ENCODE measurements at regions not wholly inside any gene's neighbourhood (a gene's known extent, or its start where the extent isn't known, plus 50 kb on each side); places are given as distances from the start of the nearest gene placed in this dataset.

DNA sequence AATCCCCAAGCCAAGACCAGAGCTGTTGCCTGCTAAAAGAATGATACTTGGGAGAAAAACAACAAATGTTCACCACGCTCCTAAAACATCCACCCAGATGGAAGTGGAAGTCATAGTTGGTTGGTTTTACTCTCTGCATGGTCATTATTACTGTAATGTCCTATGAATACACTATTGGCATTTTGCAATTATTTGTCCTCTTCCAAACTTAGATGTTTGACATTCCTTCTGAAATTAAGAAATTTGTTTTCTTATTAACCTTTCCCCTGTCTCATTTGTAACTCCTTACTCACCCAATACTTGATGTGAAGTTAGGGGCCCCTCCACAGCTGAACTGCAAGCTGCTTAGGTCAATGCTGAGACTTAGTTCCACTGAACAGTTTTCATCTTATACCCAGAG is 383.3 kb downstream of the INHBA start:
- Histone ChIP-seq H3K4me1 (ENCODE audit: control insufficient read depth, insufficient read depth, low read length) (no peaks in the 10 kb centered on the region), H3K9me3 (ENCODE audit: control insufficient read depth, insufficient read depth, low read depth, low read length) (no peaks in the 10 kb centered on the region), H3K27ac (ENCODE audit: low read depth, low read length) (no peak overlapping the region), H3K36me3 (ENCODE audit: control insufficient read depth, insufficient read depth, low read length) (no peaks in the 10 kb centered on the region), H3K4me3 (ENCODE audit: low read depth, low read length) (no peak overlapping the region), H3K27me3 (ENCODE audit: control insufficient read depth, insufficient read depth, low read length) (no peaks in the 10 kb centered on the region), H3K9ac (ENCODE audit: low read length) (no peak overlapping the region)

DNA sequence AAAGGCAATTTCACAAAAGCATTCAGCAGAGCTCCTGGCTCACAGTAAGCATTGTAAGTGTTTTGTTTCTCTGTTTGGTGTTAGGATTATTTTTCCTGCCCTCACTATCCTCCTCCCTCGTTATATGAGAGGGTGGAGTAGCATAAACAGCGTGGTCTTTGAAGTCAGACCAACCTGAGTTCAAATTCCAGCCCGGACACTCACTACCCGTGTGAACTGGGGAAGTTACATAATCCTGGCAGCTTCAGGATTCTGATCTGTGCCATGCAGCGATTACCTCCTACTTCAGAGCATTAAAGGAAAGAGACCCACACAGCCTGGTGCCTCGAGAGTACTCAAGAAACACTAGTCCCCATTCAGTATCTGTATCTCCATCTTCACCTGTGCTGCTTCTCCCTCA is 386.5 kb downstream of the INHBA start:
- Histone ChIP-seq H3K9ac (ENCODE audit: low read length) (no peak overlapping the region), H3K9me3 (ENCODE audit: control insufficient read depth, insufficient read depth, low read depth, low read length) (no peaks in the 10 kb centered on the region), H3K4me3 (ENCODE audit: low read depth, low read length) (no peak overlapping the region), H3K27ac (ENCODE audit: low read depth, low read length) (no peak overlapping the region), H3K4me1 (ENCODE audit: control insufficient read depth, insufficient read depth, low read length) (peaks cover 3% of the 10 kb centered on the region; the same call in 1 of the 2 replicates), H3K36me3 (ENCODE audit: control insufficient read depth, insufficient read depth, low read length) (no peaks in the 10 kb centered on the region), H3K27me3 (ENCODE audit: control insufficient read depth, insufficient read depth, low read length) (no peaks in the 10 kb centered on the region)

DNA sequence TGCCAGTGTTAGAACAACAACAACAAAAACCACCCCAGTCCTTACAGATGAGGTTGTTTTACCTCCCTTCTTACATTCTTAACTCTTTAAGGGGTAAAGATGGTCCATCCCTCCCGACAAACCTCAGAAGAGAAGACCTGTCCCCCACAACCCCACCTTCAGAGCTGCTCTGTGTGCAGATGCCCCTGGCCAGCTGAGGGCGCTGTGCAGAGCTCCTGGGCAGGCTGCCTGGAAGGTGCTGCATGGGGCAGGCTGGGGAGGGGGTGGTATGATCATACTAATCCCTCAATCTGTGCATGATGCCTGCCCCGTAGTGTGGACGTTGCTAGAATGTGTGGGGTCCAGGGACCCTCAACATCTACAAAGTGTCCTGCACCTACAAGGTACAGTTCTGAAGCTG is 387.1 kb downstream of the INHBA start:
- no peak overlapping the region for H3K27ac ChIP-seq (ENCODE audit: low read depth, low read length)
- H3K27me3 ChIP-seq (ENCODE audit: control insufficient read depth, insufficient read depth, low read length): no peaks in the 10 kb centered on the region
- no peaks in the 10 kb centered on the region for H3K9me3 ChIP-seq (ENCODE audit: control insufficient read depth, insufficient read depth, low read depth, low read length)
- H3K36me3 ChIP-seq (ENCODE audit: control insufficient read depth, insufficient read depth, low read length): no peaks in the 10 kb centered on the region
- no peak overlapping the region for H3K9ac ChIP-seq (ENCODE audit: low read length)
- peaks cover 3% of the 10 kb centered on the region; the same call in 1 of the 2 replicates for H3K4me1 ChIP-seq (ENCODE audit: control insufficient read depth, insufficient read depth, low read length)
- no peak overlapping the region for H3K4me3 ChIP-seq (ENCODE audit: low read depth, low read length)

DNA sequence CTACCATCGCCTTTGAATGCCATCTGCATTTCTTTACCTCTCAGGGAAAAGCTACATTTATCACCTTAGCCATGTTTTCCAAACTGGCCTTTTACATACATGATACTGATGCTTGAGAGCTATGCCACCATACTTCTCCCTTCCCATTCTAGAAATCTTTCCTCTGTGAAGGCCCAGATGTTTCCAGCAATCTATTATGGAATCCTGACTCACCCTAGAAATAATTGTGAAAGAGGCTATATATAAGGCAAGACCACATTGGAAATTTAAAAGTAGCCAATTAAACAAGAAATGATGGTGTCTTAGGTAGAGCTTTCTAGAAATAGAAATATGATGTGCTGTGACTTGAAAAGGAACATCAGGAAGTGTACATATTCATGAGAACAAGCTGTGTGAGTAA is 389.7 kb downstream of the INHBA start:
- Histone ChIP-seq H3K27me3 (ENCODE audit: control insufficient read depth, insufficient read depth, low read length) (no peaks in the 10 kb centered on the region), H3K27ac (ENCODE audit: low read depth, low read length) (no peak overlapping the region), H3K36me3 (ENCODE audit: control insufficient read depth, insufficient read depth, low read length) (no peaks in the 10 kb centered on the region), H3K4me1 (ENCODE audit: control insufficient read depth, insufficient read depth, low read length) (peaks cover 3% of the 10 kb centered on the region; the same call in 1 of the 2 replicates), H3K4me3 (ENCODE audit: low read depth, low read length) (no peak overlapping the region), H3K9me3 (ENCODE audit: control insufficient read depth, insufficient read depth, low read depth, low read length) (no peaks in the 10 kb centered on the region), H3K9ac (ENCODE audit: low read length) (no peak overlapping the region)

DNA sequence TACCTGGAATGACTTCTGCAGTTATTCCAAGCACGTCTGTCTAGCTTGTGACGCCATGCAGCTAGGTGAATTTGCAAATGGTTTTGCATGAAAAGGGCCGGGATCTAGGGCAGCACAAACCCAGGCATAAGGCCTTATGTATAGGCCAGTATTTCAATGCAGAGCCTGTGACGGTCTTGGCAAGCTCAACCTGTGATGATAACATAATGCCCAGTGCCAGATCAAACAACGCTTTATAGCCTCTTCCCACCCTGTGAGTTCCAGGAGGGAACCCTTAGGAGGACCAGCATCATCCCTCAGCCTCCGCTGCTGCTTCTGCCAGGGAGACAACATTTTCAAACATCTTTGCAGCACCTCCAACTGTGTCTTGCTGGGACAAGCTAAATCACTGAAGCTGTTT is 390.7 kb downstream of the INHBA start:
- H3K9ac ChIP-seq (ENCODE audit: low read length): no peak overlapping the region
- no peak overlapping the region for H3K4me3 ChIP-seq (ENCODE audit: low read depth, low read length)
- H3K9me3 ChIP-seq (ENCODE audit: control insufficient read depth, insufficient read depth, low read depth, low read length): no peaks in the 10 kb centered on the region
- peaks cover 3% of the 10 kb centered on the region; the same call in 1 of the 2 replicates for H3K4me1 ChIP-seq (ENCODE audit: control insufficient read depth, insufficient read depth, low read length)
- no peak overlapping the region for H3K27ac ChIP-seq (ENCODE audit: low read depth, low read length)
- H3K27me3 ChIP-seq (ENCODE audit: control insufficient read depth, insufficient read depth, low read length): no peaks in the 10 kb centered on the region
- H3K36me3 ChIP-seq (ENCODE audit: control insufficient read depth, insufficient read depth, low read length): no peaks in the 10 kb centered on the region

DNA sequence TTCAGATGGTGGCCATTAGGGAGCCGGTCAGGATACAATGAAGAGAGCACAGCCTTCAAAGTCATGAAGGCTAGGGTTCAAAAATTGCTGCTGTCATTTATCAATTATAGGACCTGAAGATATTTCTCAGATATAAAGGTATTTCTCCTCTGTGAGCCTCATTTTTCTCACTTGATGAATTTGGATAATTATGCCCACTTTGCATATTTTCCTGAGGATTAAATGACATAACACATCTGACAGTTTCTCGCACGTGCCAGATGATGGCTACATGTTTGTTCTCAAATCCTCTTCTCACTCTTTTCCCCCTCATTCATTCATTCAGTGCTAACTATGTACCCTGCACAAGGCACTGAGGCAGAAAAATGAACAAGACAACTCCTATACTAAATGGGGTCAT is 391.6 kb downstream of the INHBA start:
- no peaks in the 10 kb centered on the region for H3K36me3 ChIP-seq (ENCODE audit: control insufficient read depth, insufficient read depth, low read length)
- H3K4me1 ChIP-seq (ENCODE audit: control insufficient read depth, insufficient read depth, low read length): peaks cover 3% of the 10 kb centered on the region; the same call in 1 of the 2 replicates
- no peaks in the 10 kb centered on the region for H3K9me3 ChIP-seq (ENCODE audit: control insufficient read depth, insufficient read depth, low read depth, low read length)
- H3K9ac ChIP-seq (ENCODE audit: low read length): no peak overlapping the region
- H3K27ac ChIP-seq (ENCODE audit: low read depth, low read length): no peak overlapping the region
- H3K27me3 ChIP-seq (ENCODE audit: control insufficient read depth, insufficient read depth, low read length): no peaks in the 10 kb centered on the region
- no peak overlapping the region for H3K4me3 ChIP-seq (ENCODE audit: low read depth, low read length)

DNA sequence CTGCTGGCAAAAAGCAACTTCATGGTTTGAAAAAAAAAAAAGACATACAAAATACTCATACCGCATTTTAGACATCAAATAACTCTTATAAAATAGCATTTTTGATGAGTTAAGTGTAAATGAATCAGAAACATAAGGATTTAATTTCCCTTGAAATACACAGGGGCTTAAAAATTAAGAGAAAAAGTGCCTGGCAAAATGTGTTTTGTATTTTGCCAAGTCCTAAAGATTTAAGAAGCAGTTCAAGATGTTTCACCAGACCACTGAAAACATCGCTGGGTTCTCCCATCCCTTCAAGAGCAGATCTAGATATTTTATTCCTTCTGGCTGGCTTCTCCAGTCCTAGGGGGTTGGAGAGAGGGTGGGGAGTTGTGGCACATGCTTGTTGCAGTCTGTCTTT is 396.4 kb downstream of the INHBA start:
- H3K27ac ChIP-seq (ENCODE audit: low read depth, low read length): no peak overlapping the region
- no peak overlapping the region for H3K4me3 ChIP-seq (ENCODE audit: low read depth, low read length)
- no peaks in the 10 kb centered on the region for H3K27me3 ChIP-seq (ENCODE audit: control insufficient read depth, insufficient read depth, low read length)

DNA sequence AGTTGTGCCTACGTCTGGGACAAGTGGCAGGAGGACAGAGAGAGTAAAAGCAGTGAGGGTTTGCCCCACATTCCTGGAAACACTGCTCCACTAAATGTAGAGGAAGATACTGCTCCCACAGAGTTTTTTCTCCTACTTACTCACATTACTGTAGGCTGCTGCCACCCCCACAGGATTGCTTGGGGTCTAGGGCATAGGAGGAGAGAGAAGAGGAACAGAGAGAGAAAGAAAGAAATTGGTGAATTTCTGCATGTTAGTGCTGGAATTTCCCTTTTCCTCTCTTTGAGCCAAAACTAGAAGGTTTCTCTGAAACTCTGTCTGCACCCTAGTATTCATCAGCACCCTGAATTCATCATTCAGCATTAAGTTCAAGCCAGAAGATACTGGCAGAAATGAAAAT is 397.9 kb downstream of the INHBA start:
- Histone ChIP-seq H3K4me1 (ENCODE audit: control insufficient read depth, insufficient read depth, low read length) (no peaks in the 10 kb centered on the region), H3K27ac (ENCODE audit: low read depth, low read length) (no peak overlapping the region), H3K4me3 (ENCODE audit: low read depth, low read length) (no peak overlapping the region), H3K36me3 (ENCODE audit: control insufficient read depth, insufficient read depth, low read length) (no peaks in the 10 kb centered on the region), H3K9ac (ENCODE audit: low read length) (no peak overlapping the region), H3K9me3 (ENCODE audit: control insufficient read depth, insufficient read depth, low read depth, low read length) (no peaks in the 10 kb centered on the region), H3K27me3 (ENCODE audit: control insufficient read depth, insufficient read depth, low read length) (no peaks in the 10 kb centered on the region)

More for the DNA sequence above, 396.4 kb downstream of the INHBA start:
- Histone ChIP-seq H3K9me3 (ENCODE audit: control insufficient read depth, insufficient read depth, low read depth, low read length) (no peaks in the 10 kb centered on the region), H3K36me3 (ENCODE audit: control insufficient read depth, insufficient read depth, low read length) (no peaks in the 10 kb centered on the region), H3K4me1 (ENCODE audit: control insufficient read depth, insufficient read depth, low read length) (no peaks in the 10 kb centered on the region), H3K9ac (ENCODE audit: low read length) (no peak overlapping the region)

DNA sequence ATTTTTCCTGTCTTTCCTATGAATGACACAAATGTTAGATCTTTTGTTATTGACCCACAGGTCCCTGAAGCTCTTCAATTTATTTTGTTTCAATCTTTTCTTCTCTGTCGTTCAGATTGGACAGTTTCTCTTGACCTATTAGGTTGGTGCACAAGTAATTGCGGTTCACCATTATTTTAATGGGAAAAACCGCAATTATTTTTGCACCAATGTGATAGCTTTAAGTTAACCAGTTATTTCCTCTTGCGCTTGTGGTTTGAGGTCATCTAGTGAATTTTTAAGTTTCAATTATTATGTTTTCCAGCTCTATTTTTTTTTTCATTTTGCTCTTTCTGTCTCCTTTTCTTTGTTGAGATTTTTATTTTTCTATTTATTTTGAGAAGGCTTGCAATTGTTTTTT is 399.2 kb downstream of the INHBA start:
- Histone ChIP-seq H3K27ac (ENCODE audit: low read depth, low read length) (no peak overlapping the region), H3K4me1 (ENCODE audit: control insufficient read depth, insufficient read depth, low read length) (no peaks in the 10 kb centered on the region), H3K27me3 (ENCODE audit: control insufficient read depth, insufficient read depth, low read length) (no peaks in the 10 kb centered on the region), H3K9ac (ENCODE audit: low read length) (no peak overlapping the region), H3K36me3 (ENCODE audit: control insufficient read depth, insufficient read depth, low read length) (no peaks in the 10 kb centered on the region), H3K4me3 (ENCODE audit: low read depth, low read length) (no peak overlapping the region), H3K9me3 (ENCODE audit: control insufficient read depth, insufficient read depth, low read depth, low read length) (no peaks in the 10 kb centered on the region)

DNA sequence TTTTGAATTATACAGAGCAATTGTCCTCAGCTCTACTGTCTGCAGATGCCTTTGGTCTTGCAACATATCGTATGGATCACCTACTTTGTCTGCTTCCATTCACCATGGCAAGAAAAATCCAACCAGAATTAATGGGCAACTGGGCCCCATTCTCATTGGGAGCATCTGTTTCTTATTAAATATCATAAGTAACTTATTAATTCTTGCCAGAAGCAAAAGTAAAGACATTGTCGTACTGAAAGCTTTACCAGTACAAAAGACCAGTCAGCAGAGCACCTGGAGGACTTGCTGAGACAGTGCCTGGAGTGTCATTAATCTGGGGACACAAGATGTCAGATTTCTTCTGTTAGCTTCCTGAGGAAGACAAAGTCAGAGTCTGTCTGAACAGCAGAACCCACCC is 404.5 kb downstream of the INHBA start:
- H3K9me3 ChIP-seq (ENCODE audit: control insufficient read depth, insufficient read depth, low read depth, low read length): no peaks in the 10 kb centered on the region
- no peaks in the 10 kb centered on the region for H3K4me1 ChIP-seq (ENCODE audit: control insufficient read depth, insufficient read depth, low read length)
- no peak overlapping the region for H3K9ac ChIP-seq (ENCODE audit: low read length)
- no peak overlapping the region for H3K4me3 ChIP-seq (ENCODE audit: low read depth, low read length)
- H3K27me3 ChIP-seq (ENCODE audit: control insufficient read depth, insufficient read depth, low read length): no peaks in the 10 kb centered on the region
- no peak overlapping the region for H3K27ac ChIP-seq (ENCODE audit: low read depth, low read length)
- no peaks in the 10 kb centered on the region for H3K36me3 ChIP-seq (ENCODE audit: control insufficient read depth, insufficient read depth, low read length)

DNA sequence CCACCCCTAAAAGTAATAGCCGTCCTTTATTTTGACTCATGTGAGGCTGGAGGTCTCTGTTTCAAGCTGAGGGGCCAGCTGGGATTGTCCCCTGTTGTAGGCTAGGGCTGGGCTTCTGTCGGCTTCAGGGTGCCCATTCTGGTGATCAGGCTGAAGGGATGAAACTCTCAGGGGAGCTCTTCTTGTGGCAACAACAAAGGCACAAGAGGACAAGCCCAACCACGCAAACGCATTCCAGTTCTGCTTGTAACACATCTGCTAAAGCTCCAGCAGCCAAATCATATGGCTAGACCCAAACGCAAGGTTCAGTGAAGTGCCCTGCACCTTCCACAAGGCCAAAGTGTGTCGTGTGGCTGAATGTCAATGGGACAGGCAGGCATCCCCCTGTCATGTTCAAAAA is 405.7 kb downstream of the INHBA start:
- Histone ChIP-seq H3K27ac (ENCODE audit: low read depth, low read length) (no peak overlapping the region), H3K4me3 (ENCODE audit: low read depth, low read length) (no peak overlapping the region), H3K4me1 (ENCODE audit: control insufficient read depth, insufficient read depth, low read length) (no peaks in the 10 kb centered on the region), H3K36me3 (ENCODE audit: control insufficient read depth, insufficient read depth, low read length) (no peaks in the 10 kb centered on the region), H3K9me3 (ENCODE audit: control insufficient read depth, insufficient read depth, low read depth, low read length) (no peaks in the 10 kb centered on the region), H3K9ac (ENCODE audit: low read length) (no peak overlapping the region), H3K27me3 (ENCODE audit: control insufficient read depth, insufficient read depth, low read length) (no peaks in the 10 kb centered on the region)

DNA sequence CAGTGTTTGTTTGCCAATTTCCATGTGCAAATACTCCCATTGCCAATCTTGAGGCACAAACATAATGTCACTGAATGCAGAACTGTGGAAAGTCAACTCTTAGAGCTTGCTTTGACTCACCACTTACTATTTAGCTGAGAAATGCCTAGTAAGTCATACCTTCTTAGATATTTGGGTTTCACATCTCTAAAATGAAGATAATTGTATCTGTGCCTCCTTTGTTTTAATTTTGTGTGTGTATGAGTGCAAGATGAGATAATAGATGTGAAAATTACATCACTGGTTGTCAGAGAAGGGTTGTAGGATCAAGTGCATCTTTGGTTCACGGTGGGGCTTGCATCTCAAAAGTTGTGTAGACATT is 407.5 kb downstream of the INHBA start:
- no peak overlapping the region for H3K9ac ChIP-seq (ENCODE audit: low read length)
- no peaks in the 10 kb centered on the region for H3K9me3 ChIP-seq (ENCODE audit: control insufficient read depth, insufficient read depth, low read depth, low read length)

More for the DNA sequence above, 407.5 kb downstream of the INHBA start:
- Histone ChIP-seq H3K4me1 (ENCODE audit: control insufficient read depth, insufficient read depth, low read length) (no peaks in the 10 kb centered on the region), H3K27ac (ENCODE audit: low read depth, low read length) (no peak overlapping the region), H3K36me3 (ENCODE audit: control insufficient read depth, insufficient read depth, low read length) (no peaks in the 10 kb centered on the region), H3K27me3 (ENCODE audit: control insufficient read depth, insufficient read depth, low read length) (no peaks in the 10 kb centered on the region), H3K4me3 (ENCODE audit: low read depth, low read length) (no peak overlapping the region)
